ENCODE measurements at regions not wholly inside any gene's neighbourhood (a gene's known extent, or its start where the extent isn't known, plus 50 kb on each side); places are given as distances from the start of the nearest gene placed in this dataset.

- TF ChIP-seq, protein P1, sequence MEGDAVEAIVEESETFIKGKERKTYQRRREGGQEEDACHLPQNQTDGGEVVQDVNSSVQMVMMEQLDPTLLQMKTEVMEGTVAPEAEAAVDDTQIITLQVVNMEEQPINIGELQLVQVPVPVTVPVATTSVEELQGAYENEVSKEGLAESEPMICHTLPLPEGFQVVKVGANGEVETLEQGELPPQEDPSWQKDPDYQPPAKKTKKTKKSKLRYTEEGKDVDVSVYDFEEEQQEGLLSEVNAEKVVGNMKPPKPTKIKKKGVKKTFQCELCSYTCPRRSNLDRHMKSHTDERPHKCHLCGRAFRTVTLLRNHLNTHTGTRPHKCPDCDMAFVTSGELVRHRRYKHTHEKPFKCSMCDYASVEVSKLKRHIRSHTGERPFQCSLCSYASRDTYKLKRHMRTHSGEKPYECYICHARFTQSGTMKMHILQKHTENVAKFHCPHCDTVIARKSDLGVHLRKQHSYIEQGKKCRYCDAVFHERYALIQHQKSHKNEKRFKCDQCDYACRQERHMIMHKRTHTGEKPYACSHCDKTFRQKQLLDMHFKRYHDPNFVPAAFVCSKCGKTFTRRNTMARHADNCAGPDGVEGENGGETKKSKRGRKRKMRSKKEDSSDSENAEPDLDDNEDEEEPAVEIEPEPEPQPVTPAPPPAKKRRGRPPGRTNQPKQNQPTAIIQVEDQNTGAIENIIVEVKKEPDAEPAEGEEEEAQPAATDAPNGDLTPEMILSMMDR (conservative IDR thresholded peaks at IDR 0.05; ENCODE audit: low read depth), result no peak
- POLR2A ChIA-PET (ENCODE audit: low non-redundant PET), result no interaction called here
- no peak overlapping the region for H3K27ac ChIP-seq
- CTCF ChIA-PET, result no interaction called here
- DNase-seq (ENCODE audit: low spot score), result no peak
Observed at GRCh38 chr18:70732916-70733315, 444.1 kb downstream of the SOCS6 start.

GRCh38 chr18:70732188-70732587 lies 443.3 kb downstream of the SOCS6 start:
- POLR2A ChIA-PET (ENCODE audit: low non-redundant PET), result no interaction called here
- CTCF ChIA-PET, result no interaction called here

GRCh38 chr18:70720607-70721006 lies 431.8 kb downstream of the SOCS6 start:
- ChIA-PET CTCF (no interaction called here), POLR2A (ENCODE audit: low non-redundant PET) (no interaction called here)
- DNase-seq (ENCODE audit: low spot score), result no peak
- TF ChIP-seq, protein P1 (conservative IDR thresholded peaks at IDR 0.05; ENCODE audit: low read depth), result no peak
- H3K27ac ChIP-seq, result no peak overlapping the region

More at GRCh38 chr18:70732188-70732587, 443.3 kb downstream of the SOCS6 start:
- no peak for DNase-seq (ENCODE audit: low spot score)
- no peak overlapping the region for H3K27ac ChIP-seq
- TF ChIP-seq, protein P1 (conservative IDR thresholded peaks at IDR 0.05; ENCODE audit: low read depth), result no peak

- no peak overlapping the region for H3K27ac ChIP-seq
- TF ChIP-seq, protein P1 (conservative IDR thresholded peaks at IDR 0.05; ENCODE audit: low read depth), result no peak
- POLR2A ChIA-PET (ENCODE audit: low non-redundant PET), result no interaction called here
- CTCF ChIA-PET, result no interaction called here
- no peak for DNase-seq (ENCODE audit: low spot score)
Observed at GRCh38 chr18:70709720-70710119, 420.9 kb downstream of the SOCS6 start.

DNA sequence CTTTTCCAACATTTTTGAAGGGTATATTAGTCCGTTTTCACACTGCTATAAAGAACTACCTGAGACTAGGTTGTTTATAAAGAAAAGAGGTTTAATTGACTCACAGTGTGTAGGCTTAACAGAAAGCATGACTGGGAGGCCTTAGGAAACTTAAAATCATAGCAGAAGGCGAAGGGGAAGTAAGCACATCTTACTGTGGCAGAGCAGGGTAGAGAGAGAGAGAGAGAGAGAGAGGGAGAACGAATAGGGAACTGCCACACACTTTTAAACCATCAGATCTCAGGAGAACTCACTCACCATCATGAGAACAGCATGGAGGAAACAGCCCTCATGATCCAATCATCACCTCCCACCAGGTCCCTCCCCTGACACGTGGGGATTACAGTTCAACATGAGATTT lies 420.3 kb downstream of the SOCS6 start:
- POLR2A ChIA-PET (ENCODE audit: low non-redundant PET), result no interaction called here
- TF ChIP-seq, protein P1 (conservative IDR thresholded peaks at IDR 0.05; ENCODE audit: low read depth), result no peak

GRCh38 chr18:70705831-70706416 lies 417.1 kb downstream of the SOCS6 start:
- no peak overlapping the region for H3K27ac ChIP-seq
- TF ChIP-seq, protein P1 (conservative IDR thresholded peaks at IDR 0.05; ENCODE audit: low read depth), result no peak
- POLR2A ChIA-PET (ENCODE audit: low non-redundant PET), result no interaction called here
- CTCF ChIA-PET, result no interaction called here
- DNase-seq (ENCODE audit: low spot score), result no peak

More for the DNA sequence above, 420.3 kb downstream of the SOCS6 start:
- no peak overlapping the region for H3K27ac ChIP-seq
- no peak for DNase-seq (ENCODE audit: low spot score)
- CTCF ChIA-PET, result no interaction called here
